WI38 (cell line): ENCODE measurements at regions not wholly inside any gene's neighbourhood (a gene's known extent, or its start where the extent isn't known, plus 50 kb on each side); places are given as distances from the start of the nearest gene placed in this dataset.

Source experiments
- H3K4me3 ChIP-seq: 2 replicates; pipeline ENCODE4 v1.5.1; 2011; ENCODE audit warnings: low read depth, mild to moderate bottlenecking, control low read depth, low read length
- CTCF ChIP-seq: IDR thresholded peaks from 2 replicates; pipeline ENCODE4 v1.5.1; 2012; ENCODE audit warnings: low read depth, mild to moderate bottlenecking, control low read depth, low read length

- no peak overlapping the region for H3K4me3 ChIP-seq
- no peak for TF ChIP-seq CTCF
Measured at GRCh38 chr2:228613133-228613850, 431.8 kb upstream of the SPHKAP start.

- no peak for TF ChIP-seq CTCF
Measured at GRCh38 chr2:228611171-228611570, 429.7 kb upstream of the SPHKAP start.

GRCh38 chr2:228602288-228602687 is 420.8 kb upstream of the SPHKAP start:
- no peak for TF ChIP-seq CTCF

More at GRCh38 chr2:228611171-228611570, 429.7 kb upstream of the SPHKAP start:
- H3K4me3 ChIP-seq, result no peak overlapping the region

GRCh38 chr2:228600265-228600664 is 418.8 kb upstream of the SPHKAP start:
- H3K4me3 ChIP-seq, result no peak overlapping the region
- no peak for TF ChIP-seq CTCF

More at GRCh38 chr2:228602288-228602687, 420.8 kb upstream of the SPHKAP start:
- no peak overlapping the region for H3K4me3 ChIP-seq

GRCh38 chr2:228599781-228600180 is 418.3 kb upstream of the SPHKAP start:
- H3K4me3 ChIP-seq, result no peak overlapping the region
- no peak for TF ChIP-seq CTCF

- H3K4me3 ChIP-seq, result no peak overlapping the region
- no peak for TF ChIP-seq CTCF
Measured at GRCh38 chr2:228599297-228599696, 417.8 kb upstream of the SPHKAP start.

- no peak for TF ChIP-seq CTCF
- H3K4me3 ChIP-seq, result no peak overlapping the region
Measured at GRCh38 chr2:228597032-228597431, 415.5 kb upstream of the SPHKAP start.
